Choroid plexus epithelial cell (primary cell): ENCODE measurements at regions not wholly inside any gene's neighbourhood (a gene's known extent, or its start where the extent isn't known, plus 50 kb on each side); places are given as distances from the start of the nearest gene placed in this dataset.

Experiments
- DNase-seq: peaks from one replicate; pipeline ENCODE4 v3.0.0-alpha.2; 2010; ENCODE audit warnings: low read depth
- H3K4me3 ChIP-seq: 2 replicates; pipeline ENCODE4 v1.5.1; 2011; ENCODE audit warnings: low read depth, mild to moderate bottlenecking, control low read depth, low read length, moderate library complexity
- TF ChIP-seq, protein P1 (sequence below): conservative IDR thresholded peaks from 2 replicates; pipeline ENCODE4 v1.5.1; 2011; ENCODE audit warnings: low read depth, mild to moderate bottlenecking, control low read depth, inconsistent platforms, low read length, moderate library complexity

DNA sequence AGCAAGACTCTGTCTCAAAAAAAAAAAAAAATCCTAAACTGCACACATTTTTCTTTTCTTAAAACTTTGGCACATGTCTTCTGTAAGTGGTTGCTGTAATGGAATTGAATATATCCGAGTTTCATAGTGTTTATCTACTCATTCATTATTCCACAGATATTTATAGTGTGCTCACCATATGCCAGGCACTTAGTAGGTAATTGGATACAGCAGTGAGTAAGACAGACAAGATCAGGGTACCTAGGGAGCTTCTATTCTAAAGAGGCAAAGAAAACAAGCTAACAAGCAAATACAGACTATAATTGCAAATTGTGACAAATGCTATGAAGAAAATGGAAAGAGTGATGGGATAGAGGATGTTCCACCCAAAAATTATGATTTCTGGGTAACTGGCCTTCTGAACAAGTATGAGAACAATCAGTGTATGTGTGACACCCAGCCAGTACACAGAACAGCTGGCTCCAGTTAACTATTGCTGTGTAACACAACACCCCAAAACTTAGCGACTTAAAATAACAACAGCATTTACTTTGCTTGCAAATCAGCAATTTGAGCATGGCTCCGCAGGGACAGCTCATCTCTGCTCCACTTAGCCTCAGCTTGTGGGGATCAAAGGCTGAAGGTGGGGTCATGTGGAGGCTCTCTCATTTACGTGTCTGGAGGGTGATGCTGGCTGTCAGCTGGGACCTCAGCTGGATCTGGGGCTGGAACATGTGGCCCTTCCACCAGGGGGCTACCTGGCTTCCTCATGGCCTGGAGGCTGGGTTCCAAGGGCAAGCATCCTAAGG lies 224.9 kb downstream of the INSIG2 start:
- no peak overlapping the region for H3K4me3 ChIP-seq
- DNase-seq, result no peak
- TF ChIP-seq, protein P1, sequence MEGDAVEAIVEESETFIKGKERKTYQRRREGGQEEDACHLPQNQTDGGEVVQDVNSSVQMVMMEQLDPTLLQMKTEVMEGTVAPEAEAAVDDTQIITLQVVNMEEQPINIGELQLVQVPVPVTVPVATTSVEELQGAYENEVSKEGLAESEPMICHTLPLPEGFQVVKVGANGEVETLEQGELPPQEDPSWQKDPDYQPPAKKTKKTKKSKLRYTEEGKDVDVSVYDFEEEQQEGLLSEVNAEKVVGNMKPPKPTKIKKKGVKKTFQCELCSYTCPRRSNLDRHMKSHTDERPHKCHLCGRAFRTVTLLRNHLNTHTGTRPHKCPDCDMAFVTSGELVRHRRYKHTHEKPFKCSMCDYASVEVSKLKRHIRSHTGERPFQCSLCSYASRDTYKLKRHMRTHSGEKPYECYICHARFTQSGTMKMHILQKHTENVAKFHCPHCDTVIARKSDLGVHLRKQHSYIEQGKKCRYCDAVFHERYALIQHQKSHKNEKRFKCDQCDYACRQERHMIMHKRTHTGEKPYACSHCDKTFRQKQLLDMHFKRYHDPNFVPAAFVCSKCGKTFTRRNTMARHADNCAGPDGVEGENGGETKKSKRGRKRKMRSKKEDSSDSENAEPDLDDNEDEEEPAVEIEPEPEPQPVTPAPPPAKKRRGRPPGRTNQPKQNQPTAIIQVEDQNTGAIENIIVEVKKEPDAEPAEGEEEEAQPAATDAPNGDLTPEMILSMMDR, result peak; percentile 2

DNA sequence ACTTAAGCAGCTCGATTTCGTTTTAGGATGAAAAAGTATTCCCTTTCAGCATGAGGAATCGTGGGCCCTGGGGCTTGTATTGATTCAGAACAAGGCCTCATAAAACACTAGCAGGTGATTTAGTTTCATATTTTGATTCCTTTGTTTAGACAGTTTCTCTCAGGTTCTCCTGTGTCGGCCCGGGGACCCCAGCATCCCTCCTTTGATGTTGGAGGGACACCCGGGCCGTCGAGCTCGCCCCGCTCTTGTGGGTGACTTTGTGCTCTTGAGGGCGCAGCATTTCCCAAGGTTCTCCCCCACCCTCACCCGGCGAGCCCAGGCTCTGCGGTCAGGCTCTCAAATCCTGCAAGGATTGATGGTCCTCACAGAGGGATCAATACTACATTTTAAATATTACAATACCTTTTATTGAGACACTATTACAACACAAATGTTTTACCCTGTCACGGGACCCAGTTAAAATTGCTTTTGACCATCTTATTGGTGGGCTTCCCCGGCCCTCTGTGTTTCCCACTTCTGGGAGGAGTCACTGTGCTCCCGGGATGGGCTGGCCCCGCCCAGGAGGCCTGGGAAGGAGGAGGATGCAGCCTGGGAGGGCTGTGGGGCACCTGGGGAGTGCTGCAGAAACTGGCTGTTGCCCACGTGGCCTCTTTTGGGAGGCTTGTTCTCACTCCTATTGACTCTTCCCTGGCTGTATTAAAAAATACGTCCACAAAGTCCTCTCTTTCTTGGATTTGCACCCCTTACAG lies 222.6 kb downstream of the INSIG2 start:
- DNase-seq, result peak; percentile 5
- H3K4me3 ChIP-seq, result peak overlapping the region; percentile 63
- TF ChIP-seq, protein P1, result no peak

DNA sequence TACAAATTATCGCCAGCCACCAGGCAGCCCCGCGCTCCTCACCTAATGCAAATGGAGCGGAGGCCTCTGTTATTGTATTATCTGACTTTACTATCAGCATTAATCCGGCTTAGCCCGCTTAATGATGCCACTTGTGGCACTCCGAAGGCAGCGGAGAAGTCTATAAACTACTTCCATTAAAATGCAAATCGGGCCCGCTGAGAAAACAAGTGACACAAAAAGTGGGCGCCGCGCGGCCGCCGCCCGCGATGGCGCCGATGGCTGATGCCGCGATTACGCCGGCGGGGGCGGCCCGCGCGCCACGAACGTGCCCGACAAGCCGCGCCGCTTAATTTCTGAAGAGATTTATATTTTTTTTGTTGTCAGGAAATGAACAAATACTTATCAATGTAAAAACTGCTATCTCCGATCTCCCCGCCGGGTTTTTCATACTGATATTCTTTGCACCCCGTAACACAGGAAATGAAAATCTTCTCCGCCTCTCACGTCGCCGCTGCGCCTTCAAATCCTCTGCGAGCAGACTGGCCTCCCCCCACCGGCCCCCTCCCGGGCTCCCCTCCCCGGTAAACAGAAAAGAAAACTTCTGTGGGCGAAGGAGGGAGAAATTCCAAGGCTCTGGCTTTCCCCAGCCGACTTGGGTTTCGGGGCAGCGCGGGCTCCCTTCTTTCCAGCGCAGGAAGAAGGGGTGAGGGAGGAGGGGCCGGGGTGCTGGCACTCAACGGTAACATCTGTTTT lies 221.8 kb downstream of the INSIG2 start:
- TF ChIP-seq, protein P1, result no peak
- peak; percentile 53 for DNase-seq
- peak overlapping the region; percentile 63 for H3K4me3 ChIP-seq

DNA sequence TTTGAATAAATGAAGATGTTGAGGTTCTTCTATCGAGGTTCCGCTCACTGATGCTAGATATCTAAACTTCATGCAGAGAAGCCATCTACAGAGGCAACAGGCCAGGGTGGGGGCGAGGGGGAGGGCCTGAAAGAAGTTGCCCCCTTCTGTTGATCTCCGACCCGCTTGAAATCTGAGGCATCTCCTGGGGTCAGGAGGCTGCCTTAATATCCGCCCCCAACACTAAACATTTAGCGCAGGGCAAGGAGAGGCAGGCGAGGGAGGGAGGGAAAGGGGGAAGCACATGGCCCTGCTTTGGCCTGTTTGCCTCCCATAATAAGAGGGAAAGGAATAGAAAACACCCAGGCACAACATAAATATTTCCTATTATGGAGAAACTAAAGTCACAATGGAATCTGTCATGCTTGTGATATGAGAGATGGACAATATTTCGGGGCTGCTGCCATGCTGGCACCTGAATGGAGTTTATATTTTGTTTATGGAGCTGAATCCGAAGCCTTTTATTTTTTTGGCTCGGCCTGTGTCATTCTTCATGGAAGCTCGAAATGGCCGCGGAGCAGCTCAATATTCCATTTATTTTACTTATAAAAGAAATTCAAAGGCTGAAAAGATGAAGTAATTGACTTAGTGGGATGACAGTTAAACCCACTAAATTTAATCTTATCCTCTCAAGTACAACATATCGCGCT lies 221.1 kb downstream of the INSIG2 start:
- no peak for DNase-seq
- TF ChIP-seq, protein P1, result no peak
- peak overlapping the region; percentile 63 for H3K4me3 ChIP-seq

DNA sequence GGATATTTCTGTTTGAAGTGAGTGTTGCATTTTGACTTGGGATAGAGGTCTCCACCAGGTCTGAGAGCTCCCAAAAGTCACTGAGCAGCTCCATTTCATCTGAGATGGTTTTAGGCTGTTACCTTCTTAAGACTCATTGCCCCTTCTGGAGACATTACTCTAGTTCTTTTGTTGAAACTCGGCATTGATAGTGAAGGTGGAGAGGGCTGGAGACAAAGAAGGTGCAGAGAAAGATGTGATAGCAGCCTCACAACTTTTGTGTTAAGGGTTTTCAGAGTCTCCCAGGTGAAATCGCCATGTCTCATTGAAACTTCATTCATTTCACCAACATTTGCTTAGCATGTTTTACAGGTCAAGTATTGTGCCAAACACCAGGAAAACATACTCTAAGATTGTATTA lies 219.6 kb downstream of the INSIG2 start:
- H3K4me3 ChIP-seq, result no peak overlapping the region
- TF ChIP-seq, protein P1, result no peak
- DNase-seq, result no peak

DNA sequence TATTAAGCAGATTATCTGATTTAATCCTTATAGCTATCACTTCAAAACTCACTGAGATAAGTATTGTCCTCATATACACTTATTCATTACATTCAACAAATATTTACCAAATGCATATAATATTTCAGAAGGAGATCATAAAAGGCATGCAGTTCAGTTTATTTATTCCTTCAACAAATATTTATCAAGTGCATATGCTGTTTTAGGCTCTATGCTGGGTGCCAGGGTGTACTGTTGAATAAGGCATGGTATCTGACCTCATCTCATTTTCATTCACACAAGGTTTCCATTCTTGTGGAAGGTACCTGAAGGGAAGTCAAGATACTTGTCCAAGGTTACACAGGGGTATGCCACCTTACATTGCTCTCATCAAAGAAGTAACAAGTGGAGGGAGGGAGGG lies 213.0 kb downstream of the INSIG2 start:
- TF ChIP-seq, protein P1, result no peak
- DNase-seq, result no peak
- H3K4me3 ChIP-seq, result no peak overlapping the region
